GM23338 (cell line): ENCODE measurements at regions not wholly inside any gene's neighbourhood (a gene's known extent, or its start where the extent isn't known, plus 50 kb on each side); places are given as distances from the start of the nearest gene placed in this dataset.

Source experiments
- ATAC-seq: fragments of 200-7000 bp; cut with Tn5 transposase; 3 replicates; pipeline ENCODE4 v1.9.1; 2020
- DNase-seq: peaks from one replicate; pipeline ENCODE4 v3.0.0-alpha.2; 2015; ENCODE audit warnings: low spot score
- H2AFZ ChIP-seq: fragments of 200-600 bp; sonication (generic); 2 replicates; pipeline ENCODE4 v1.8.0; 2016; ENCODE audit warnings: antibody characterized with exemption, mild to moderate bottlenecking, moderate library complexity
- H3F3A ChIP-seq: fragments of 200-600 bp; sonication (generic); replicated peaks from 2 replicates; pipeline ENCODE4 v1.8.0; 2017; ENCODE audit warnings: antibody characterized with exemption, mixed run types, low read depth
- H3K27ac ChIP-seq: fragments of 200-600 bp; sonication (generic); 2 replicates; pipeline ENCODE4 v1.6.1; 2016; ENCODE audit warnings: low read depth
- H3K27me3 ChIP-seq: fragments of 200-600 bp; sonication (generic); 2 replicates; pipeline ENCODE4 v1.8.0; 2016; ENCODE audit warnings: mild to moderate bottlenecking, mixed run types, moderate library complexity; ENCODE audit not compliant: insufficient read depth
- H3K36me3 ChIP-seq: fragments of 200-600 bp; sonication (generic); 2 replicates; pipeline ENCODE4 v1.8.0; 2016; ENCODE audit warnings: mild to moderate bottlenecking; ENCODE audit not compliant: insufficient read depth
- H3K4me1 ChIP-seq: fragments of 200-600 bp; sonication (generic); 2 replicates; pipeline ENCODE4 v1.8.0; 2016; ENCODE audit warnings: mild to moderate bottlenecking, moderate library complexity; ENCODE audit not compliant: insufficient read depth
- H3K4me2 ChIP-seq: fragments of 200-600 bp; sonication (generic); 2 replicates; pipeline ENCODE4 v1.7.1; 2017; ENCODE audit warnings: mixed run types
- H3K4me3 ChIP-seq: fragments of 200-600 bp; sonication (generic); 2 replicates; pipeline ENCODE4 v1.6.1; 2016; ENCODE audit warnings: mixed run types
- H3K79me2 ChIP-seq: fragments of 200-600 bp; sonication (generic); replicated peaks from 2 replicates; pipeline ENCODE4 v1.8.0; 2017; ENCODE audit warnings: mild to moderate bottlenecking; ENCODE audit not compliant: insufficient read depth
- H3K9me2 ChIP-seq: fragments of 200-600 bp; sonication (generic); 2 replicates; pipeline ENCODE4 v1.8.0; 2017; ENCODE audit not compliant: insufficient read depth
- H4K20me1 ChIP-seq: fragments of 200-600 bp; sonication (generic); replicated peaks from 2 replicates; pipeline ENCODE4 v1.8.0; 2017; ENCODE audit warnings: mild to moderate bottlenecking; ENCODE audit not compliant: insufficient read depth
- H3K27ac Mint-ChIP-seq: 2 replicates; pipeline ENCODE4 v1.8.0; 2020; ENCODE audit warnings: inconsistent platforms, mild to moderate bottlenecking, moderate library complexity, mixed read lengths
- H3K27me3 Mint-ChIP-seq: 3 replicates; pipeline ENCODE4 v1.8.0; 2022; ENCODE audit warnings: low read depth, mild to moderate bottlenecking, moderate library complexity, mixed read lengths, inconsistent platforms; ENCODE audit not compliant: insufficient read depth, poor library complexity
- H3K36me3 Mint-ChIP-seq: 3 replicates; pipeline ENCODE4 v1.8.0; 2021; ENCODE audit warnings: low read depth, mild to moderate bottlenecking, inconsistent platforms, moderate library complexity, mixed read lengths
- H3K4me1 Mint-ChIP-seq: 3 replicates; pipeline ENCODE4 v1.8.0; 2020; ENCODE audit warnings: mild to moderate bottlenecking, inconsistent platforms, mixed read lengths
- H3K4me3 Mint-ChIP-seq: 3 replicates; pipeline ENCODE4 v1.8.0; 2021; ENCODE audit warnings: moderate library complexity, mild to moderate bottlenecking, inconsistent platforms, mixed read lengths
- H3K9me3 Mint-ChIP-seq: 3 replicates; pipeline ENCODE4 v1.8.0; 2020; ENCODE audit warnings: moderate library complexity, mild to moderate bottlenecking, inconsistent platforms, mixed read lengths
- CREB1 ChIP-seq: fragments of 250-450 bp; sonication (Bioruptor Pico); IDR thresholded peaks from 2 replicates; pipeline ENCODE4 v1.5.0; 2020; ENCODE audit warnings: low read depth, mild to moderate bottlenecking, moderate library complexity
- CTCF ChIP-seq, 2 experiments: fragments of 200-600 bp in 1 of 2; sonication (generic) in 1 of 2; conservative IDR thresholded peaks; 2 replicates each; pipeline versions ENCODE4 v1.5.1 to v1.6.1; 2016 to 2017; ENCODE audit warnings: antibody characterized with exemption in 2 of 2, low read depth in 2 of 2, mild to moderate bottlenecking in 2 of 2, moderate library complexity in 1 of 2
- JUNB ChIP-seq: IDR thresholded peaks from one replicate; pipeline ENCODE4 v1.6.1; 2016; ENCODE audit warnings: antibody characterized with exemption; ENCODE audit not compliant: unreplicated experiment
- NANOG ChIP-seq: IDR thresholded peaks from 2 replicates; pipeline ENCODE4 v1.6.1; 2016; ENCODE audit warnings: antibody characterized with exemption, borderline replicate concordance
- POLR2AphosphoS5 ChIP-seq: IDR thresholded peaks from 2 replicates; pipeline ENCODE4 v1.6.1; 2016; ENCODE audit warnings: antibody characterized with exemption, low read depth
- STAT1 ChIP-seq: IDR thresholded peaks from one replicate; pipeline ENCODE4 v1.6.1; 2016; ENCODE audit warnings: antibody characterized with exemption; ENCODE audit not compliant: unreplicated experiment
- TF ChIP-seq, protein P1 (sequence below): IDR thresholded peaks from 2 replicates; pipeline ENCODE4 v1.6.1; 2016; ENCODE audit warnings: antibody characterized with exemption
- TF ChIP-seq, protein P2 (sequence below): fragments of 250-450 bp; sonication (Bioruptor Pico); IDR thresholded peaks from 2 replicates; pipeline ENCODE4 v1.5.0; 2020; ENCODE audit warnings: mild to moderate bottlenecking, moderate library complexity

GRCh38 chrX:110962451-110962850 is 133.5 kb upstream of the PAK3 start:
- Histone ChIP-seq H2AFZ (no peak overlapping the region), H4K20me1 (no peaks in the 10 kb centered on the region), H3K36me3 (no peaks in the 10 kb centered on the region), H3K4me3 (no peak overlapping the region), H3K9me2 (no peaks in the 10 kb centered on the region), H3K27ac (no peak overlapping the region), H3K4me2 (no peak overlapping the region), H3K79me2 (no peaks in the 10 kb centered on the region), H3K27me3 (no peaks in the 10 kb centered on the region), H3K4me1 (peaks cover 19% of the 10 kb centered on the region; the same call in 1 of the 2 replicates), H3F3A (no peaks in the 10 kb centered on the region)
- TF ChIP-seq, protein P1, sequence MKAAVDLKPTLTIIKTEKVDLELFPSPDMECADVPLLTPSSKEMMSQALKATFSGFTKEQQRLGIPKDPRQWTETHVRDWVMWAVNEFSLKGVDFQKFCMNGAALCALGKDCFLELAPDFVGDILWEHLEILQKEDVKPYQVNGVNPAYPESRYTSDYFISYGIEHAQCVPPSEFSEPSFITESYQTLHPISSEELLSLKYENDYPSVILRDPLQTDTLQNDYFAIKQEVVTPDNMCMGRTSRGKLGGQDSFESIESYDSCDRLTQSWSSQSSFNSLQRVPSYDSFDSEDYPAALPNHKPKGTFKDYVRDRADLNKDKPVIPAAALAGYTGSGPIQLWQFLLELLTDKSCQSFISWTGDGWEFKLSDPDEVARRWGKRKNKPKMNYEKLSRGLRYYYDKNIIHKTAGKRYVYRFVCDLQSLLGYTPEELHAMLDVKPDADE: no peak
- H3K27me3 Mint-ChIP-seq: peaks cover 2% of the 10 kb centered on the region
- ATAC-seq: no peak
- no peaks in the 10 kb centered on the region for H3K9me3 Mint-ChIP-seq
- peaks cover 30% of the 10 kb centered on the region for H3K4me1 Mint-ChIP-seq
- H3K4me3 Mint-ChIP-seq: no peak overlapping the region
- no peaks in the 10 kb centered on the region for H3K36me3 Mint-ChIP-seq
- no peak overlapping the region for H3K27ac Mint-ChIP-seq
- no peak for DNase-seq

DNA sequence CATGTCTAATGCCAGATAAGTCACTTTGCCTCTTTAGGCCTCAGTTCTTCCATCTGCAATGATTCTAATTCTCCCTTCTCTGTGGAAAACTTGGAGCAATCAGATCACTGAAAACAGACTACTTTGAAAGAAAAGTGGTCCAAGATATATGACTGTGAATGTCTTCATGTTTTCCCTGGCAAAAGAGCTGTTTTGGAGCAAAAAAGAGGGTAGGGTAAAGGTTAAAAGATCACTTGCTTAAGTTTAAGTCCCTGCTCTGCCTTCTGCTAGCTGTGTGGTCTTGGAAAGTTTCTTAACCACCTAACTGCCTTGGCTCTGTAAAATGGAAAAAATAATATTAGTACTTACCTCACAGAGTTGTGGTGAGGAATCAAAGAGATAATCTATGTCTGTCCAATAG is 140.3 kb upstream of the PAK3 start:
- no peak overlapping the region for H3K27ac ChIP-seq
- H2AFZ ChIP-seq: no peak overlapping the region
- no peak overlapping the region for H3K27ac Mint-ChIP-seq
- H3K9me2 ChIP-seq: no peaks in the 10 kb centered on the region
- H3K4me1 Mint-ChIP-seq: peaks cover 10% of the 10 kb centered on the region
- H3F3A ChIP-seq: no peaks in the 10 kb centered on the region
- H3K9me3 Mint-ChIP-seq: no peaks in the 10 kb centered on the region
- no peaks in the 10 kb centered on the region for H3K36me3 Mint-ChIP-seq
- no peaks in the 10 kb centered on the region for H3K27me3 ChIP-seq
- no peak for ATAC-seq
- no peaks in the 10 kb centered on the region for H4K20me1 ChIP-seq
- no peaks in the 10 kb centered on the region for H3K27me3 Mint-ChIP-seq
- H3K4me3 ChIP-seq: no peak overlapping the region
- H3K4me2 ChIP-seq: no peak overlapping the region
- no peaks in the 10 kb centered on the region for H3K4me1 ChIP-seq
- H3K36me3 ChIP-seq: no peaks in the 10 kb centered on the region
- no peaks in the 10 kb centered on the region for H3K79me2 ChIP-seq
- no peak overlapping the region for H3K4me3 Mint-ChIP-seq
- no peak for DNase-seq
- TF ChIP-seq NANOG (no peak), JUNB (no peak), CTCF (conservative IDR thresholded peaks at IDR 0.05; ENCODE audit: low read depth in 2 of 2) (no peak), CREB1 (CRISPR knock-in tag) (no peak), POLR2AphosphoS5 (no peak), STAT1 (no peak)
- TF ChIP-seq, protein P1: no peak
- TF ChIP-seq, protein P2, sequence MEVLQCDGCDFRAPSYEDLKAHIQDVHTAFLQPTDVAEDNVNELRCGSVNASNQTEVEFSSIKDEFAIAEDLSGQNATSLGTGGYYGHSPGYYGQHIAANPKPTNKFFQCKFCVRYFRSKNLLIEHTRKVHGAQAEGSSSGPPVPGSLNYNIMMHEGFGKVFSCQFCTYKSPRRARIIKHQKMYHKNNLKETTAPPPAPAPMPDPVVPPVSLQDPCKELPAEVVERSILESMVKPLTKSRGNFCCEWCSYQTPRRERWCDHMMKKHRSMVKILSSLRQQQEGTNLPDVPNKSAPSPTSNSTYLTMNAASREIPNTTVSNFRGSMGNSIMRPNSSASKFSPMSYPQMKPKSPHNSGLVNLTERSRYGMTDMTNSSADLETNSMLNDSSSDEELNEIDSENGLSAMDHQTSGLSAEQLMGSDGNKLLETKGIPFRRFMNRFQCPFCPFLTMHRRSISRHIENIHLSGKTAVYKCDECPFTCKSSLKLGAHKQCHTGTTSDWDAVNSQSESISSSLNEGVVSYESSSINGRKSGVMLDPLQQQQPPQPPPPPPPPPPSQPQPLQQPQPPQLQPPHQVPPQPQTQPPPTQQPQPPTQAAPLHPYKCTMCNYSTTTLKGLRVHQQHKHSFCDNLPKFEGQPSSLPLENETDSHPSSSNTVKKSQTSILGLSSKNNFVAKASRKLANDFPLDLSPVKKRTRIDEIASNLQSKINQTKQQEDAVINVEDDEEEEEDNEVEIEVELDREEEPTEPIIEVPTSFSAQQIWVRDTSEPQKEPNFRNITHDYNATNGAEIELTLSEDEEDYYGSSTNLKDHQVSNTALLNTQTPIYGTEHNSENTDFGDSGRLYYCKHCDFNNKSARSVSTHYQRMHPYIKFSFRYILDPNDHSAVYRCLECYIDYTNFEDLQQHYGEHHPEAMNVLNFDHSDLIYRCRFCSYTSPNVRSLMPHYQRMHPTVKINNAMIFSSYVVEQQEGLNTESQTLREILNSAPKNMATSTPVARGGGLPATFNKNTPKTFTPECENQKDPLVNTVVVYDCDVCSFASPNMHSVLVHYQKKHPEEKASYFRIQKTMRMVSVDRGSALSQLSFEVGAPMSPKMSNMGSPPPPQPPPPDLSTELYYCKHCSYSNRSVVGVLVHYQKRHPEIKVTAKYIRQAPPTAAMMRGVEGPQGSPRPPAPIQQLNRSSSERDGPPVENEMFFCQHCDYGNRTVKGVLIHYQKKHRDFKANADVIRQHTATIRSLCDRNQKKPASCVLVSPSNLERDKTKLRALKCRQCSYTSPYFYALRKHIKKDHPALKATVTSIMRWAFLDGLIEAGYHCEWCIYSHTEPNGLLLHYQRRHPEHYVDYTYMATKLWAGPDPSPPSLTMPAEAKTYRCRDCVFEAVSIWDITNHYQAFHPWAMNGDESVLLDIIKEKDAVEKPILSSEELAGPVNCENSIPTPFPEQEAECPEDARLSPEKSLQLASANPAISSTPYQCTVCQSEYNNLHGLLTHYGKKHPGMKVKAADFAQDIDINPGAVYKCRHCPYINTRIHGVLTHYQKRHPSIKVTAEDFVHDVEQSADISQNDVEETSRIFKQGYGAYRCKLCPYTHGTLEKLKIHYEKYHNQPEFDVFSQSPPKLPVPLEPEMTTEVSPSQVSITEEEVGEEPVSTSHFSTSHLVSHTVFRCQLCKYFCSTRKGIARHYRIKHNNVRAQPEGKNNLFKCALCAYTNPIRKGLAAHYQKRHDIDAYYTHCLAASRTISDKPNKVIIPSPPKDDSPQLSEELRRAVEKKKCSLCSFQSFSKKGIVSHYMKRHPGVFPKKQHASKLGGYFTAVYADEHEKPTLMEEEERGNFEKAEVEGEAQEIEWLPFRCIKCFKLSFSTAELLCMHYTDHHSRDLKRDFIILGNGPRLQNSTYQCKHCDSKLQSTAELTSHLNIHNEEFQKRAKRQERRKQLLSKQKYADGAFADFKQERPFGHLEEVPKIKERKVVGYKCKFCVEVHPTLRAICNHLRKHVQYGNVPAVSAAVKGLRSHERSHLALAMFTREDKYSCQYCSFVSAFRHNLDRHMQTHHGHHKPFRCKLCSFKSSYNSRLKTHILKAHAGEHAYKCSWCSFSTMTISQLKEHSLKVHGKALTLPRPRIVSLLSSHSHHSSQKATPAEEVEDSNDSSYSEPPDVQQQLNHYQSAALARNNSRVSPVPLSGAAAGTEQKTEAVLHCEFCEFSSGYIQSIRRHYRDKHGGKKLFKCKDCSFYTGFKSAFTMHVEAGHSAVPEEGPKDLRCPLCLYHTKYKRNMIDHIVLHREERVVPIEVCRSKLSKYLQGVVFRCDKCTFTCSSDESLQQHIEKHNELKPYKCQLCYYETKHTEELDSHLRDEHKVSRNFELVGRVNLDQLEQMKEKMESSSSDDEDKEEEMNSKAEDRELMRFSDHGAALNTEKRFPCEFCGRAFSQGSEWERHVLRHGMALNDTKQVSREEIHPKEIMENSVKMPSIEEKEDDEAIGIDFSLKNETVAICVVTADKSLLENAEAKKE (CRISPR knock-in tag): no peak
